HG03432 (cell line): ENCODE measurements at regions not wholly inside any gene's neighbourhood (a gene's known extent, or its start where the extent isn't known, plus 50 kb on each side); places are given as distances from the start of the nearest gene placed in this dataset.

Experiments used
- ATAC-seq: cut with Tn5 transposase; IDR thresholded peaks from one replicate; pipeline ENCODE4 v1.9.1; 2021; ENCODE audit warnings: mild to moderate bottlenecking, moderate library complexity; ENCODE audit not compliant: unreplicated experiment

- no peak for ATAC-seq
These were observed 76.7 kb upstream of the WDR75 start for GRCh38 chr2:189364607-189365006.

GRCh38 chr2:189366349-189366748 is 74.9 kb upstream of the WDR75 start:
- ATAC-seq, result no peak

GRCh38 chr2:189367343-189367742 is 73.9 kb upstream of the WDR75 start:
- no peak for ATAC-seq

GRCh38 chr2:189369566-189369965 is 71.7 kb upstream of the WDR75 start:
- no peak for ATAC-seq

GRCh38 chr2:189370719-189371118 is 70.6 kb upstream of the WDR75 start:
- no peak for ATAC-seq

GRCh38 chr2:189372688-189373257 is 68.5 kb upstream of the WDR75 start:
- ATAC-seq, result no peak

- no peak for ATAC-seq
These were observed 66.8 kb upstream of the WDR75 start for GRCh38 chr2:189374481-189374880.

GRCh38 chr2:189375842-189376241 is 65.4 kb upstream of the WDR75 start:
- ATAC-seq, result no peak

GRCh38 chr2:189379287-189379630 is 62.0 kb upstream of the WDR75 start:
- no peak for ATAC-seq

GRCh38 chr2:189379731-189380261 is 61.5 kb upstream of the WDR75 start:
- ATAC-seq, result no peak

GRCh38 chr2:189382668-189383067 is 58.6 kb upstream of the WDR75 start:
- ATAC-seq, result no peak

- no peak for ATAC-seq
These were observed 54.5 kb upstream of the WDR75 start for GRCh38 chr2:189386741-189387140.

GRCh38 chr2:189391201-189391600 is 50.1 kb upstream of the WDR75 start:
- no peak for ATAC-seq
